ENCODE measurements at regions not wholly inside any gene's neighbourhood (a gene's known extent, or its start where the extent isn't known, plus 50 kb on each side); places are given as distances from the start of the nearest gene placed in this dataset.
"Not testable (repeated sequence)": the region's sequence is repeated elsewhere in the genome, so short reads cannot be mapped to it uniquely, and the experiment has no call there.

- H3K4me2 ChIP-seq (ENCODE audit: extremely low read depth, insufficient read depth, low read length) = no peak overlapping the region
- H2AFZ ChIP-seq (ENCODE audit: low read length) = no peak overlapping the region
These were observed 197.3 kb upstream of the LINGO1 start for GRCh38 chr15:77830051-77830468.

DNA sequence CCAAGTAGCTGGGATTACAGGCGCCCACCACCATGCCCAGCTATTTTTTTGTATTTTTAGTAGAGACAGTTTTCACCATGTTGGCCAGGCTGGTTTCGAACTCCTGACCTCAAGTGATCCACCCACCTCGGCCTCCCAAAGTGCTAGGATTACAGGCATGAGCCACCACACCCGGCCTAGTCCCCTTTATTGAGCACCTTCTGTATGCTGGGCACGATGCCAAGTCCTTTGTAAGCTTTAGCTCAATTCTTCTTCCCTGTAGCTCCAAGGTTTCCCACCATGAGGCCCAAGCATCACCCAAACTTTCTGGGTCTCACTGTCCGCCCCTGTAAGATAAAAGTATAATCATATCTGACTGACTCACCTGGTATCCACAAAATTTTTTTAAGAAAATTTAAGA lies 196.6 kb upstream of the LINGO1 start:
- H3K27me3 ChIP-seq (ENCODE audit: control insufficient read depth, insufficient read depth, low read length); H3K36me3 ChIP-seq (ENCODE audit: control insufficient read depth, insufficient read depth, low read length); H3K9me3 ChIP-seq (ENCODE audit: control insufficient read depth, insufficient read depth, low read depth, low read length); H4K20me1 ChIP-seq (ENCODE audit: control insufficient read depth, extremely low read depth, insufficient read depth, low read length); DNase-seq (ENCODE audit: low read depth in 2 of 2); H3K9ac ChIP-seq (ENCODE audit: insufficient read depth, low read length); H3K4me1 ChIP-seq (ENCODE audit: control insufficient read depth, extremely low read depth, insufficient read depth, low read length); H3K4me2 ChIP-seq (ENCODE audit: extremely low read depth, insufficient read depth, low read length); H3K4me3 ChIP-seq (replicated peaks in 1 of 4; ENCODE audit: control extremely low read depth in 1 of 4, insufficient read depth in 1 of 4, low read depth in 3 of 4, low read length in 4 of 4); H3K27ac ChIP-seq (ENCODE audit: insufficient read depth, low read length); H2AFZ ChIP-seq (ENCODE audit: low read length); H3K79me2 ChIP-seq (ENCODE audit: control insufficient read depth, insufficient read depth, low read length): not testable (repeated sequence)

More at GRCh38 chr15:77830051-77830468, 197.3 kb upstream of the LINGO1 start:
- Histone ChIP-seq H3K4me3 (replicated peaks in 1 of 4; ENCODE audit: control extremely low read depth in 1 of 4, insufficient read depth in 1 of 4, low read depth in 3 of 4, low read length in 4 of 4) (no peak overlapping the region), H3K4me1 (ENCODE audit: control insufficient read depth, extremely low read depth, insufficient read depth, low read length) (no peaks in the 10 kb centered on the region), H4K20me1 (ENCODE audit: control insufficient read depth, extremely low read depth, insufficient read depth, low read length) (no peaks in the 10 kb centered on the region), H3K9ac (ENCODE audit: insufficient read depth, low read length) (no peak overlapping the region), H3K9me3 (ENCODE audit: control insufficient read depth, insufficient read depth, low read depth, low read length) (no peaks in the 10 kb centered on the region), H3K79me2 (ENCODE audit: control insufficient read depth, insufficient read depth, low read length) (no peaks in the 10 kb centered on the region), H3K27me3 (ENCODE audit: control insufficient read depth, insufficient read depth, low read length) (peaks cover 3% of the 10 kb centered on the region), H3K27ac (ENCODE audit: insufficient read depth, low read length) (no peak overlapping the region), H3K36me3 (ENCODE audit: control insufficient read depth, insufficient read depth, low read length) (no peaks in the 10 kb centered on the region)
- DNase-seq (ENCODE audit: low read depth in 2 of 2) = peak; percentile 55 to 96
- TF ChIP-seq, protein P1, sequence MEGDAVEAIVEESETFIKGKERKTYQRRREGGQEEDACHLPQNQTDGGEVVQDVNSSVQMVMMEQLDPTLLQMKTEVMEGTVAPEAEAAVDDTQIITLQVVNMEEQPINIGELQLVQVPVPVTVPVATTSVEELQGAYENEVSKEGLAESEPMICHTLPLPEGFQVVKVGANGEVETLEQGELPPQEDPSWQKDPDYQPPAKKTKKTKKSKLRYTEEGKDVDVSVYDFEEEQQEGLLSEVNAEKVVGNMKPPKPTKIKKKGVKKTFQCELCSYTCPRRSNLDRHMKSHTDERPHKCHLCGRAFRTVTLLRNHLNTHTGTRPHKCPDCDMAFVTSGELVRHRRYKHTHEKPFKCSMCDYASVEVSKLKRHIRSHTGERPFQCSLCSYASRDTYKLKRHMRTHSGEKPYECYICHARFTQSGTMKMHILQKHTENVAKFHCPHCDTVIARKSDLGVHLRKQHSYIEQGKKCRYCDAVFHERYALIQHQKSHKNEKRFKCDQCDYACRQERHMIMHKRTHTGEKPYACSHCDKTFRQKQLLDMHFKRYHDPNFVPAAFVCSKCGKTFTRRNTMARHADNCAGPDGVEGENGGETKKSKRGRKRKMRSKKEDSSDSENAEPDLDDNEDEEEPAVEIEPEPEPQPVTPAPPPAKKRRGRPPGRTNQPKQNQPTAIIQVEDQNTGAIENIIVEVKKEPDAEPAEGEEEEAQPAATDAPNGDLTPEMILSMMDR (conservative IDR thresholded peaks at IDR 0.05 in 1 of 2, IDR thresholded peaks at IDR 0.05 in 1 of 2; ENCODE audit: low read depth in 1 of 2, low read length in 2 of 2) = no peak

- Histone ChIP-seq H3K4me1 (ENCODE audit: control insufficient read depth, extremely low read depth, insufficient read depth, low read length) (no peaks in the 10 kb centered on the region), H3K9ac (ENCODE audit: insufficient read depth, low read length) (no peak overlapping the region), H3K36me3 (ENCODE audit: control insufficient read depth, insufficient read depth, low read length) (no peaks in the 10 kb centered on the region), H4K20me1 (ENCODE audit: control insufficient read depth, extremely low read depth, insufficient read depth, low read length) (no peaks in the 10 kb centered on the region), H3K9me3 (ENCODE audit: control insufficient read depth, insufficient read depth, low read depth, low read length) (no peaks in the 10 kb centered on the region), H3K4me3 (replicated peaks in 1 of 4; ENCODE audit: control extremely low read depth in 1 of 4, insufficient read depth in 1 of 4, low read depth in 3 of 4, low read length in 4 of 4) (no peak overlapping the region), H3K79me2 (ENCODE audit: control insufficient read depth, insufficient read depth, low read length) (no peaks in the 10 kb centered on the region), H3K27me3 (ENCODE audit: control insufficient read depth, insufficient read depth, low read length) (peaks cover 3% of the 10 kb centered on the region), H2AFZ (ENCODE audit: low read length) (no peak overlapping the region), H3K4me2 (ENCODE audit: extremely low read depth, insufficient read depth, low read length) (no peak overlapping the region), H3K27ac (ENCODE audit: insufficient read depth, low read length) (no peak overlapping the region)
- TF ChIP-seq, protein P1 (conservative IDR thresholded peaks at IDR 0.05 in 1 of 2, IDR thresholded peaks at IDR 0.05 in 1 of 2; ENCODE audit: low read depth in 1 of 2, low read length in 2 of 2) = no peak
- no peak for TF ChIP-seq EZH2 (IDR thresholded peaks at IDR 0.05; ENCODE audit: low read length, missing control alignments)
- no peak for DNase-seq (ENCODE audit: low read depth in 2 of 2)
These were observed 195.1 kb upstream of the LINGO1 start for GRCh38 chr15:77827860-77828259.
